Fibroblast of lung (primary cell): ENCODE measurements at regions not wholly inside any gene's neighbourhood (a gene's known extent, or its start where the extent isn't known, plus 50 kb on each side); places are given as distances from the start of the nearest gene placed in this dataset.

Source experiments
- DNase-seq, 2 donors: peaks; one replicate each; pipeline versions ENCODE4 v3.0.0 to v3.0.0-alpha.2; 2010; ENCODE audit warnings: low read depth in 2 of 2
- H2AFZ ChIP-seq: 2 replicates; pipeline ENCODE4 v1.5.1; 2012; ENCODE audit warnings: low read length, control low read depth, inconsistent platforms
- H3K27ac ChIP-seq: 2 replicates; pipeline ENCODE4 v1.5.1; 2011; ENCODE audit warnings: low read length, control low read depth; ENCODE audit not compliant: insufficient read depth
- H3K27me3 ChIP-seq: 2 replicates; pipeline ENCODE4 v1.5.1; 2011; ENCODE audit warnings: mild to moderate bottlenecking, low read length; ENCODE audit not compliant: control insufficient read depth, insufficient read depth
- H3K36me3 ChIP-seq: 2 replicates; pipeline ENCODE4 v1.5.1; 2011; ENCODE audit warnings: low read length; ENCODE audit not compliant: control insufficient read depth, insufficient read depth
- H3K4me1 ChIP-seq: 2 replicates; pipeline ENCODE4 v1.5.1; 2011; ENCODE audit warnings: low read length; ENCODE audit not compliant: control insufficient read depth, insufficient read depth; ENCODE audit errors: extremely low read depth
- H3K4me2 ChIP-seq: 2 replicates; pipeline ENCODE4 v1.5.1; 2011; ENCODE audit warnings: low read length, control low read depth; ENCODE audit not compliant: insufficient read depth; ENCODE audit errors: extremely low read depth
- H3K4me3 ChIP-seq, 4 experiments: fragments of 200-600 bp in 1 of 4; sonication (generic) in 1 of 4; replicated peaks in 1 of 4; 2 replicates each; pipeline ENCODE4 v1.5.1; 2011 to 2016; ENCODE audit warnings: low read length in 4 of 4, low read depth in 3 of 4, mild to moderate bottlenecking in 3 of 4, control low read depth in 2 of 4, inconsistent platforms in 1 of 4, mixed read lengths in 1 of 4; ENCODE audit not compliant: insufficient read depth in 1 of 4; ENCODE audit errors: control extremely low read depth in 1 of 4
- H3K79me2 ChIP-seq: 2 replicates; pipeline ENCODE4 v1.5.1; 2012; ENCODE audit warnings: mild to moderate bottlenecking, low read length, inconsistent platforms; ENCODE audit not compliant: control insufficient read depth, insufficient read depth
- H3K9ac ChIP-seq: 2 replicates; pipeline ENCODE4 v1.5.1; 2011; ENCODE audit warnings: mild to moderate bottlenecking, low read length, control low read depth; ENCODE audit not compliant: insufficient read depth
- H3K9me3 ChIP-seq: 2 replicates; pipeline ENCODE4 v1.5.1; 2012; ENCODE audit warnings: low read depth, low read length; ENCODE audit not compliant: control insufficient read depth, insufficient read depth
- H4K20me1 ChIP-seq: 2 replicates; pipeline ENCODE4 v1.5.1; 2011; ENCODE audit warnings: low read length; ENCODE audit not compliant: control insufficient read depth, insufficient read depth; ENCODE audit errors: extremely low read depth
- CTCF ChIP-seq, 2 donors: IDR thresholded peaks in 1 of 2; conservative IDR thresholded peaks in 1 of 2; 1 replicate in 1 of 2; 2 replicates in 1 of 2; pipeline ENCODE4 v1.5.1; 2011 to 2012; ENCODE audit warnings: low read length in 2 of 2, control low read depth in 1 of 2, inconsistent platforms in 1 of 2, low read depth in 1 of 2, mild to moderate bottlenecking in 1 of 2
- EZH2 ChIP-seq: IDR thresholded peaks from 2 replicates; pipeline ENCODE4 v1.5.1; 2012; ENCODE audit warnings: low read length, control low read depth, mild to moderate bottlenecking; ENCODE audit errors: missing control alignments

GRCh38 chr16:60763869-60764268 lies 1272.4 kb downstream of the CDH8 start:
- H3K36me3 ChIP-seq: no peaks in the 10 kb centered on the region
- DNase-seq: no peak
- no peaks in the 10 kb centered on the region for H3K4me1 ChIP-seq
- no peaks in the 10 kb centered on the region for H3K9me3 ChIP-seq
- no peak overlapping the region for H3K9ac ChIP-seq
- no peaks in the 10 kb centered on the region for H3K27me3 ChIP-seq
- no peak overlapping the region for H3K27ac ChIP-seq
- H3K4me2 ChIP-seq: no peak overlapping the region
- H4K20me1 ChIP-seq: no peaks in the 10 kb centered on the region
- TF ChIP-seq CTCF (conservative IDR thresholded peaks at IDR 0.05 in 1 of 2, IDR thresholded peaks at IDR 0.05 in 1 of 2; ENCODE audit: low read depth in 1 of 2, low read length in 2 of 2): no peak
- TF ChIP-seq EZH2: no peak
- H3K79me2 ChIP-seq: no peaks in the 10 kb centered on the region
- H3K4me3 ChIP-seq: no peak overlapping the region
- H2AFZ ChIP-seq: no peak overlapping the region

GRCh38 chr16:60755907-60756306 lies 1280.3 kb downstream of the CDH8 start:
- no peak for TF ChIP-seq EZH2
- TF ChIP-seq CTCF (conservative IDR thresholded peaks at IDR 0.05 in 1 of 2, IDR thresholded peaks at IDR 0.05 in 1 of 2; ENCODE audit: low read depth in 1 of 2, low read length in 2 of 2): no peak
- H2AFZ ChIP-seq: no peak overlapping the region
- no peak overlapping the region for H3K4me2 ChIP-seq
- H4K20me1 ChIP-seq: no peaks in the 10 kb centered on the region
- H3K79me2 ChIP-seq: no peaks in the 10 kb centered on the region
- H3K36me3 ChIP-seq: no peaks in the 10 kb centered on the region
- no peak overlapping the region for H3K27ac ChIP-seq
- H3K9ac ChIP-seq: no peak overlapping the region
- H3K27me3 ChIP-seq: no peaks in the 10 kb centered on the region
- no peaks in the 10 kb centered on the region for H3K4me1 ChIP-seq
- peak in 1 of 2 donors; percentile 9 for DNase-seq
- H3K4me3 ChIP-seq: no peak overlapping the region
- H3K9me3 ChIP-seq: no peaks in the 10 kb centered on the region

- Histone ChIP-seq H3K27me3 (no peaks in the 10 kb centered on the region), H3K4me2 (no peak overlapping the region), H3K4me3 (no peak overlapping the region), H3K36me3 (no peaks in the 10 kb centered on the region), H3K79me2 (no peaks in the 10 kb centered on the region), H2AFZ (no peak overlapping the region), H3K4me1 (no peaks in the 10 kb centered on the region), H4K20me1 (no peaks in the 10 kb centered on the region), H3K9ac (no peak overlapping the region), H3K9me3 (no peaks in the 10 kb centered on the region), H3K27ac (no peak overlapping the region)
- DNase-seq: peak in 1 of 2 donors; percentile 24
- TF ChIP-seq CTCF (conservative IDR thresholded peaks at IDR 0.05 in 1 of 2, IDR thresholded peaks at IDR 0.05 in 1 of 2; ENCODE audit: low read depth in 1 of 2, low read length in 2 of 2) (no peak), EZH2 (no peak)
Measured at GRCh38 chr16:60748366-60748765, 1287.9 kb downstream of the CDH8 start.
